ENCODE measurements at regions not wholly inside any gene's neighbourhood (a gene's known extent, or its start where the extent isn't known, plus 50 kb on each side); places are given as distances from the start of the nearest gene placed in this dataset.

DNA sequence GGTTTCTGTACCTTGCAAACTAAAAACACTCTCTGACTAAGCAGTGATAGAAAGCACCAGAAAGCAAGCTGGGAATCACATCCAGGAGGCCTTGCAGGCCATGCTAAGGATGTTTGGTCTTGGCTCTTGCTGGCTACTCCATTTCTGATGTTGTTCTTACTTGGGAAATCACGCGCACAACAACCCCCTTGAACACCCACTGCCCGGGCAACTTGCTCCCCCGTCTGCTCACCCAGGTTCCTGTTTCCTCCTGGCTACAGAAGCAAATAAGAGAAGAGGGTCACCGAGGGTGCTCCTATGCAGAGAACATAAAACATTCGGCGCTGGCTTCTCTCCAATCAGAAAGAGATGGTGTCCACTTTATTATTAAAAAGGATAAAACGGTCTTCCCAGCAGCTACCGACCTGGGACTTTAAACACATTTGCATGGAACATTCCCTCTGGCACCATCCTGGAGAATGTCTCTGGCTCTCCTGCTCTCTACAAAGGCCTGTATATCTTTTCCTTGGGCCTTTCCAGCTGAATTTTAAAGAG lies 271.2 kb upstream of the RPL38 start:
- WGBS, 2 donors = 88 to 92% methylated on average over 9 of the region's 9 CpGs
- Histone ChIP-seq H3K4me1 (no peaks in the 10 kb centered on the region), H3K9me3 (no peaks in the 10 kb centered on the region), H3K27ac (no peak overlapping the region), H3K36me3 (ENCODE audit: low read depth, missing control alignments) (no peaks in the 10 kb centered on the region), H3K4me3 (no peak overlapping the region), H3K27me3 (no peaks in the 10 kb centered on the region)
- no peak for DNase-seq
- TF ChIP-seq, protein P1, sequence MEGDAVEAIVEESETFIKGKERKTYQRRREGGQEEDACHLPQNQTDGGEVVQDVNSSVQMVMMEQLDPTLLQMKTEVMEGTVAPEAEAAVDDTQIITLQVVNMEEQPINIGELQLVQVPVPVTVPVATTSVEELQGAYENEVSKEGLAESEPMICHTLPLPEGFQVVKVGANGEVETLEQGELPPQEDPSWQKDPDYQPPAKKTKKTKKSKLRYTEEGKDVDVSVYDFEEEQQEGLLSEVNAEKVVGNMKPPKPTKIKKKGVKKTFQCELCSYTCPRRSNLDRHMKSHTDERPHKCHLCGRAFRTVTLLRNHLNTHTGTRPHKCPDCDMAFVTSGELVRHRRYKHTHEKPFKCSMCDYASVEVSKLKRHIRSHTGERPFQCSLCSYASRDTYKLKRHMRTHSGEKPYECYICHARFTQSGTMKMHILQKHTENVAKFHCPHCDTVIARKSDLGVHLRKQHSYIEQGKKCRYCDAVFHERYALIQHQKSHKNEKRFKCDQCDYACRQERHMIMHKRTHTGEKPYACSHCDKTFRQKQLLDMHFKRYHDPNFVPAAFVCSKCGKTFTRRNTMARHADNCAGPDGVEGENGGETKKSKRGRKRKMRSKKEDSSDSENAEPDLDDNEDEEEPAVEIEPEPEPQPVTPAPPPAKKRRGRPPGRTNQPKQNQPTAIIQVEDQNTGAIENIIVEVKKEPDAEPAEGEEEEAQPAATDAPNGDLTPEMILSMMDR (IDR thresholded peaks at IDR 0.05) = no peak
- no peak for TF ChIP-seq POLR2A (IDR thresholded peaks at IDR 0.05)
- intact Hi-C loops (cut with DNase I; ENCODE audit: low total_unique reads) = no loop called here

DNA sequence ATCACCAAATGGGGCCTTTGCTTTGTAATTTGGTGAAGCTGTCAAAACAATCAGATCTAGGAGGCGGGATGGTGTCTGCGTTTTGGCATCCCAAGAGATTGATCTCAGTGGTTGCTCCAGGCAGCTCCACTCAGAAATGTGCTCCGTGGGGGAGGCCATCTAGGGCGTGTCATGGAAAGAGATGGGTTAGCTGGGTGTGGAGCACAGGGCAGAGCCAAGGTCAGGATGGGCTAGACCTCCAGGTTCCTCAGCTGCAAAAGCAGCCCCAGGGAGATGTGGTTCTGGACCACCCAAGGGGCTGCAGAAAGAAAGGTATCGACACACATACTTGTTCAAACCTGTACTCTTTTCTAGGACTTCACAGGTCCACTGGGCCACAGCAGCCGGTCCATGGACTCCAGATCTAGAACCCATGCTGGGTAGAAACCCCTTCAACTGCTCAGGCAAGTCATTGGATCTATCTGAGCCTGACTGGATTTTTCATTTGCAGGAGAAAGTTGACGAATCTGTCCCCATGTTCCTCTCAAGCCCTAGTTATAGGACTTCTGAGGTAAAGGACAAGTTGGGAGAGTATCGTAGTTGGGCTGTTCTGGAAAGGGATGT lies 270.2 kb upstream of the RPL38 start:
- no peak for DNase-seq
- Histone ChIP-seq H3K9me3 (no peaks in the 10 kb centered on the region), H3K4me3 (no peak overlapping the region), H3K27ac (no peak overlapping the region), H3K27me3 (no peaks in the 10 kb centered on the region), H3K36me3 (ENCODE audit: low read depth, missing control alignments) (no peaks in the 10 kb centered on the region), H3K4me1 (no peaks in the 10 kb centered on the region)
- no peak for TF ChIP-seq POLR2A (IDR thresholded peaks at IDR 0.05)
- TF ChIP-seq, protein P1 (IDR thresholded peaks at IDR 0.05) = no peak
- intact Hi-C loops (cut with DNase I; ENCODE audit: low total_unique reads) = no loop called here
- 86 to 89% methylated on average over 8 of the region's 8 CpGs for WGBS, 2 donors

DNA sequence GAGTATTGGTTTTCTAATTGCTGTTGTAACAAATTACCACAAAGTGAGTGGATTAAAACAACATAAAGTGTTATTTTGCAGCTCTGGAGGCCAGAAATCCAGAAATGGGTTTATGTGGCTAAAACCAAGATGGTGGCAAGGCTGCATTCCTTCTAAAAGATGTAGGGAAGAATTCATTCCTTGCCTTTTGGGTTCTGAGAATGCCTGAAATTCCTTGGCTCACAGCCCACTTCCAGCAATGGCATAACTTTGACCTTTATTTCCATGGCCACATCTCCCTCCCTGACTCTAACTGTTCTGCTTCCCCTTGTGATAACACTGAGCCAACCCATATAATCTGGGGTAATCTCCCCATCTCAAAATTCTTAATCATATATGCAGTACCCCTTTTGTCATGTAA lies 269.6 kb upstream of the RPL38 start:
- Histone ChIP-seq H3K27ac (no peak overlapping the region), H3K27me3 (no peaks in the 10 kb centered on the region), H3K36me3 (ENCODE audit: low read depth, missing control alignments) (no peaks in the 10 kb centered on the region), H3K4me3 (no peak overlapping the region), H3K9me3 (no peaks in the 10 kb centered on the region), H3K4me1 (no peaks in the 10 kb centered on the region)
- intact Hi-C loops (cut with DNase I; ENCODE audit: low total_unique reads) = no loop called here
- no peak for DNase-seq
- TF ChIP-seq, protein P1 (IDR thresholded peaks at IDR 0.05) = no peak
- no peak for TF ChIP-seq POLR2A (IDR thresholded peaks at IDR 0.05)

DNA sequence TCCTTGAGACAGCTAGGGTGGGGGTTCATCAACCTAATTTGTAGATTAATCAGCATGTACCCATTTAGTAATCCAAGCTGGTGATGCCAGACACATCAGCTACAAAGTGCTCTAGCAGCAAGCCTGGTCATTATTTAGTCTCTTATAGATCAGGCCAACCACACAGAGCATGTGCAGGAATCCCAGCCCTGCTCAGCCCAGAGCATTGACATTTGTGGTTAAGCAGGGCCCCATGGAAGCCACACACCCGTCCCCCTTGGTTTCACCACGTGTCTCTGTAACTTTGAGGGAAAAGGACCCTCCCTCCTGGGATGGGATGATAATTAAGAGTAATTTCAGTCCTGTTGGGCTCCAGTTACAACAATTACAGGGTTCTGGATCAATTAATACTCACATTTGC lies 268.8 kb upstream of the RPL38 start:
- DNase-seq = no peak
- no peaks in the 10 kb centered on the region for H3K9me3 ChIP-seq
- no peaks in the 10 kb centered on the region for H3K36me3 ChIP-seq (ENCODE audit: low read depth, missing control alignments)
- H3K4me3 ChIP-seq = no peak overlapping the region
- no peaks in the 10 kb centered on the region for H3K27me3 ChIP-seq
- H3K4me1 ChIP-seq = no peaks in the 10 kb centered on the region
- no peak for TF ChIP-seq POLR2A (IDR thresholded peaks at IDR 0.05)
- TF ChIP-seq, protein P1 (IDR thresholded peaks at IDR 0.05) = no peak
- WGBS, 2 donors = 52 to 61% methylated on average over 2 of the region's 2 CpGs
- intact Hi-C loops (cut with DNase I; ENCODE audit: low total_unique reads) = no loop called here
- H3K27ac ChIP-seq = no peak overlapping the region

All from testis (tissue), 2 donors.